IPS DF 4.7 (cell line): ENCODE measurements at regions not wholly inside any gene's neighbourhood (a gene's known extent, or its start where the extent isn't known, plus 50 kb on each side); places are given as distances from the start of the nearest gene placed in this dataset.
"Not testable (repeated sequence)": the region's sequence is repeated elsewhere in the genome, so short reads cannot be mapped to it uniquely, and the experiment has no call there.

ENCODE experiments used
- DNase-seq: peaks from one replicate; pipeline ENCODE4 v3.0.0-alpha.2; 2013; ENCODE audit warnings: low spot score; ENCODE audit errors: extremely low read depth

DNA sequence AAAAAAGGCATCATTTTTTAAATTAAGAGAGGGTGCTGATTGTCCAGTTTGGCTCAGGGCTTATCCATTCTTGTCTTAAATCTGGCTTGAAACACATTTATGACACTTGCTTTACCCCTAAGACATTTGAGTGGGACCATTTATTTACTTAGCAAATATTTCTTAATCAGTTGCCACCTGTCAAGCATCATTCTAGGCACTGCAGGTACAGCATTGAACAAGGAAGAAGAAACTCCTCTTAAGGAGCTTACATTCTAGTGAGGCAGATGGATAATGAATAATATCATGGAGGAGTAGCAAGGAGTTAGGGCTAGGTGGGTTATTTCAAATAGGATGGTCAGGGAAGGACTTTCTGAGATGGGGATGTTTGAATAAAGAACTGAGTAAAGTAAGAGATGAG, 189.8 kb downstream of the UTRN start:
- no peak for DNase-seq

DNA sequence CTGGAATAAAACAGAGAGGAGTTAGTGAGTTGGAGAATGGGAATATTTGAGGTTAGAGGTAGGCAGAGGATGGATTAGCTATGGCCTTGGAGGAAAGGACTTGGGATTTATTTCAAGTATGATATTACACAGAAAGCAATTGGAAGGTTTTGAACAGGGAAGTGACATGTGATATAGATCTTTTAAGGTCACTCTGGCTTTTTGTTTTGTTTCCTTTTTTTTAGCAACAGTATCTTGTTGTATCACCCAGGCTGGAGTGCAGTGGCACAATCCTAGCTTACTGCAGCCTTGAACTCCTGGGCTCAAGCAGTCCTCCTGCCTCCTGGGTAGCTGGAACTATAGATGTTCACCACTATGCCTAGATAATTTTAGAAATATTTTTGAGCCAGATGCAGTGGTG, 190.3 kb downstream of the UTRN start:
- DNase-seq: no peak

DNA sequence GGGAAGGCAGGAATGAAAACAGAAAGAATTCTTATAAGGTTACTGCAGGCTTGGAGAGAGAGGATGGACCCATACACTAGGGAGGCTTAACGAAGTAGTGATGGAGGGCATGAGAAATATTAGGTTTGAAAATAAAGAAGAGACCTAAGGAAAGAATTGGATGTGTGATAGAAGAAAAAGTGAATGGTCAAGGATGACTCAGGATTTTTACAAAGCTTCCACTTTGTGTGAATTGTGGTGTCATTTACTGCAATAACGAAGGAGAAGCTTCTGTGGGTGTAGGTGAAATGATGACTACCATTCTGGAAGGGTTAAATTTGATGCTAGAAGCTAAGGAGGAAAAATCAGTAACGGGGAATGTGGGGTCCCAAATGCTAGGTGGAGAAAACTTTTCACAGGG, 191.2 kb downstream of the UTRN start:
- DNase-seq: no peak

DNA sequence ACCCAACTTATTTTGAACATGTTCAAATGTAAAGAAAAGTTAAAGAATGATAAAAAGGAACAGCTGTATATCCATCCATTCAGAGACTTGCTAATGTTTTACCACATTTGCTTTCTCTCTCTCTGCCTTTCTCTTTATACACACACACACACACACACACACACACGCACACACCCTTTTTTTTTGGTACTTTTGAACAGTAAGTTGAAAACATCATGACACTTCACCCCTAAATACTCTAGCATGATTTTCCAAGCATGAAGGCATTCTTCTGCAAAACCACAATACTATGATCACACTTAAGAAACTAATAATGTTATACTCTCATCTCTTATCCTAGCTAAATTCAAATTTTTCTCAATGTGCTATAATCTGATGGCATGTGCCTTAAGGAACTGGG, 192.3 kb downstream of the UTRN start:
- no peak for DNase-seq

DNA sequence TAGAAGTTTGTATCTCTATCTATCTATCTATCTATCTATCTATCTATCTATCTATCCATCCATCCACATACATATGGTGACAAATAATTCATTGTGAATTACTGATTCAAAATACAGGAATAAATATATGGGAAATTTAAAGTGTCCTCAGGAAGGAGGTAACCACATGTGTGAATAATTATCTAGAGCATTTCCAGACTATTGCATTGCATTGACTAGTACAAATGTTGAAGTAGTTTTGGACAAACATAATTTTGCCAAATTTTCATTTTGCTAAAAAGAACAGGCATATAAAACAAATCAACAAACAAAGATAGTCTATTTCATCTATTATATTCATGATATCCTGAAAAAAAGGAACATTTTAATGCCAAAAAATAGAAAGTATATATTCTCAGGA, 192.7 kb downstream of the UTRN start:
- DNase-seq: no peak

DNA sequence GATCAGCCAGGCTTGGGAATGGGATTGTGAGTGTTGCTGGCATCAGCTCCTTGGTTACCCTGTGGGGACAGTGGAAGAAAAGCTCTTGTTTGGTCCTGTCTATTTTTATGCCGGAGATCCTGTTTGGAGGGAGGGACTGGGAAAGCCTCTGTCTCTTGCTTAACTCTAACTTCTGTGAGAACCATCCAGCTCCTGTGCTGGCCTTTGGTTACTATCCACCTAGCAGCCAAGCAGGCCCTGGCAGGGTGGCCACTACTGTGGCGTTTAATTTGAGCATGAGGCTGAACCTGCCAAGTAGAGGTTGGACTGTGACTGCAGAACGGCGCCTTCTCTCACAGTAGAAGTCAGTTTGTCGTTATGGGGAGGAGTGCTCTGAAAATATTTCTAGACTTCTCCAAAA, 193.3 kb downstream of the UTRN start:
- DNase-seq: no peak

DNA sequence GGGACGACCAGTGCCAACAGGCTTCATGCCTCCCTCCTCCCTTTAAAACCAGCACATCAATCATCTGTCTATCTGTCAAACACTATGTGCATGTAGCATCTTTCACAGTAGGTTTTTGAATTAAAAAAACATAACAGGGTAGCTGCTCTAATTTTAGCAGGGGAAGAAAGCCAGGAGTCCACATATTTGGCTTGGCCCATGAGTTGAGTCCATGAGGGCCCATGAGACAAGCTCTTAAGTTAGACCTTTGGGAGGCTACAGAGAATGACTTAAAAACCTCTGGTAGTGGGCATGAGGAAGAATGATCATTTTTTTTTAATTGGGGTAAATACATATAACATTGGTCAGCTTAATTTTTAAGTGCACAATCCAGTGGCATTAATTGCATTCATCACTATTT, 194.9 kb downstream of the UTRN start:
- no peak for DNase-seq

DNA sequence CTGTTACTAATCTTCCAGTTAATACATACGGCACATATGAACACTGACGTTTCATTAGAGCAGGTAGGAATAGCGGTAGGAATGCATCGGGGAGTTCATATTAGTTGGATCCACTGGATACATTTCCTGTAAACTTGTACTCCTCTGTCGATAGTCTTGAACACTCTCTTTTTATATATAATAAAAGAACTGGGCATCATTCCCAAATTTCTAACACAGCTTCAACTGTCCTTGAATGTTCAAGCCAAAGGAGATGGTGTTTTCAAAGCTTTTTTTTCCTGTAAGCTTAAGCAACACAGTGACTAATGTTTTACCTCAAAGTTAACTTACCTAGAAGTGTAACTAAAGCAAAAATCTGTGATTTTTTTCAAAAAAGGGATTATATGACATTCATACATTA, 195.3 kb downstream of the UTRN start:
- no peak for DNase-seq

DNA sequence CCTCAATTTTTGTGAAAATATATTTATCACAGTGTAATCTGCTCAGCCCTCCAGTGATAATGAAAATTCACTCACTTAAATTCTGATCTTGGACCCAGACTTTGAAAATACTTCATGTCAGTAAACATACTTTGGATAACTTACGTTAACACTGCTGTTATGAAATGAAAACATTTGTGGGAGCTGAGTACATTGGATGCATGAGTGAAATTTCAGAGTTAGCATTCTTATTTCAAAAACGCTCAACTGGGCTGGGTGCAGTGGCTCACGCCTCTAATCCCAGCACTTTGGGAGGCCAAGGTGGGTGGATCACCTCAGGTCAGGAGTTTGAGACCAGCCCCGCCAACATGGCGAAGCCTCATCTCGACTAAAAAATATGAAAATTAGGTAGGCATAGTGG, 196.4 kb downstream of the UTRN start:
- DNase-seq: no peak

DNA sequence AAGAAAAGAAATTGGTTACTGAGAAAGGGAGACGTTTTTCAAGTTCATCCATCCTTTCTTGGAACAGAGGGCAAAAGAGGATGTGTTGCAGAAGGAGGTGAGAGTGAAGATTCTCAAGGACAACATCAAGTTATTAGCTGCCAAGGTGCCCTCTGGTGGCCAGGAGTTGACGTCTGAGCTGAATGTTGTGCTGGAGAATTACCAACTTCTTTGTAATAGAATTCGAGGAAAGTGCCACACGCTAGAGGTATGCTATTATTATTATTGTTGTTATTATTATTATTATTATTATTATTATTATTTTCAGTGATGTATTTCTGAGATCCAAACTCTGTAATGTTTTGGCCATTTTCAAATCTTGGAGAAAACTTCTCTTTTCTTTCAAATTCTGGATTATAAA, 197.0 kb downstream of the UTRN start:
- no peak for DNase-seq

DNA sequence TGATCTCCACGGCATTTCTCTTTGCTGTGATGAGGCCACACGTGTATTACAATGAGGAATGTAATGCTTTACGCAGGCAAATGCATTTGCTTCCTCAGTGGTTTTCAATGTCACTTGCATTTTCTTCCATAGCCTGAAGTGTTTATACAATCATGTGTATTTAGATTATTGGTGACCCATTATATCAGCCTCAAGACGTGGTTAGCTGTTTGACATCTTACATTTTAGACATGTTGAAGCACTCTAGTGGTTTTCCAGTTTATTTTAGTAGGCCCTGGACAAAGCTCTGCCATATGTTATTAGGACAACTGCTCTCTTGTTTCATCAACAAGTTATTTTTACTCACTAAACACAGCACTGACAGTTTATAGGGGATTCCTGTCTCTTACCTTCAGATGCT, 200.4 kb downstream of the UTRN start:
- DNase-seq: no peak

DNA sequence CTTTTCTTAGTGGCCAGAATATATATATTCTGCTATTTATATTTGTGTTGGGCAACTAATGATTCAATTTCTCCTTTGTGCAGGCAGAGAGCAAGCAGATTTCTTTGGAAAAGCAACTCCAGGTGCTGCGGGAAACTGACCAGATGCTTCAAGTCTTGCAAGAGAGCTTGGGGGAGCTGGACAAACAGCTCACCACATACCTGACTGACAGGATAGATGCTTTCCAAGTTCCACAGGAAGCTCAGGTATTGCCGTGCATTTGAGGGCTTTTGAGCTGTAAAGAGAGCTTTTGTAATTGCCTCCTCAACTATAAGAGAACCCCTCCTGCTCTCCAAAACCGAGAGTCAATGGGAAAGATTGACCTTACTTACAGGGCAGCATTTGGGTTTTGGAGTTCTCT, 203.5 kb downstream of the UTRN start:
- DNase-seq: no peak

DNA sequence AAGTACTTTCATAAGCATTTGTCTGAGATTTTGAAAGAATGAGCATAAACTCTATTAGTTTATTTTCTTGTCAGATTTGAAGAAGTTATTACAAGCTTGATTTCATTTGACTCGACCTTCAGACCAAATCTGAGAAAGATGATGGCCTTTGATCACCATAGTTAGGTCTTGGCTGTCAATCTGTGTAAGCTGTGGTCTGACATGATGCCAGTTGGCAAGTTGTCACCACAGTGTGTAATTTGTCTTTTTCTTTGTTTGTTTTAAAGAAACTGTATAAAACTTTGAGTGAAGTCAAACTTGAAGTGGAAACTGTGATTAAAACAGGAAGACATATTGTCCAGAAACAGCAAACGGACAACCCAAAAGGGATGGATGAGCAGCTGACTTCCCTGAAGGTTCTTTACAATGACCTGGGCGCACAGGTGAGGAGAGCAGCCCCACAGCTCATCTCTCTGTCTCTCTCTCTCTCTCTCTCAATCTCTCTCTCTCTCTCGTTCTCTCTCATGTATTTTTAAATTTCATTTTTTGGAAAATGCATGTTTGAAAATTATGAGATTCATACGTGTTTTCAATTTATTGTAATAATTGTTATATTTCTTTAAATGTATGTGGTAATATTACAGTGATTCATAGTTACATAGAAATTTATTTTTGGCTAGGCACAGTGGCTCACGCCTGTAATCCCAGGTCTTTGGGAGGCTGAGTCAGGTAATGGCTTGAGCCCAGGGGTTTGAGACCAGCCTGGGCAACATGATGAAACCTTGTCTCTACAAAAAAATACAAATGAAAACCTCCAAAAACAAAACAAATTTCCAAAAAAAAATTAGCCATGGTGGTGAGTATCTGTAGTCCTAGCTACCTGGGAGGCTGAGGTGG, 208.1 kb downstream of the UTRN start:
- no peak for DNase-seq

DNA sequence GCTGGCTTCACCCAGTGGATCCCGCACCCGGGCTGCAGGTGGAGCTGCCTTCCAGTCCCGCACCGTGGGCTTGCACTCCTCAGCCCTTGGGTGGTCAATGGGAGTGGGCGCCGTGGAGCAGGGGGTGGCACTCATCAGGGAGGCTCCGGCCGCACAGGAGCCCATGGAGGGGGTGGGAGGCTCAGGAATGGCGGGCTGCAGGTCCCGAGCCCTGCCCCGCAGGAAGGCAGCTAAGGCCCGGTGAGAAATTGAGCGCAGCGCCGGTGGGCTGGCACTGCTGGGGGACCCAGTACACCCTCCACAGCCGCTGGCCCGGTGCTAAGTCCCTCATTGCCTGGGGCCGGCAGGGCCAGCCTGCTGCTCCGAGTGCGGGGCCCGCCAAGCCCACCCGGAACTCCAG, 209.9 kb downstream of the UTRN start:
- DNase-seq: not testable (repeated sequence)

DNA sequence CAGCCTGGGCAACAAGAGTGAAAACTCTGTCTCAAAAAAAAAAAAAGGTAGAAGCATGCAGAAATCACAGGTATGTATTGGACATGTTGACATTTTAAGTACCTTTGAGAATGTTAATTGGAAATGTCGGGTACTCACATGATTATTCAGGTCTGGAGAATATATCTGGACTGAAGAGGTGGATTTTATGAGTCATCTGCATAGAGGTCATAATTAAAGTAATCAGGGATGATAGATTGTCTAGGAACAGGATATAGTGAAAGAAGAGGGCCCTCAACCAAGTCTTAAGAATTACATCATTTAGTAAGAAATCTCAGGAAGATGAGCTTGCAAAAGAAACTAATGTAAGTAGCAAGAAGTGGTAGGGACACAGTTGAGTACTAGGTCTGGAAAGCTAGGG, 212.5 kb downstream of the UTRN start:
- DNase-seq: no peak

DNA sequence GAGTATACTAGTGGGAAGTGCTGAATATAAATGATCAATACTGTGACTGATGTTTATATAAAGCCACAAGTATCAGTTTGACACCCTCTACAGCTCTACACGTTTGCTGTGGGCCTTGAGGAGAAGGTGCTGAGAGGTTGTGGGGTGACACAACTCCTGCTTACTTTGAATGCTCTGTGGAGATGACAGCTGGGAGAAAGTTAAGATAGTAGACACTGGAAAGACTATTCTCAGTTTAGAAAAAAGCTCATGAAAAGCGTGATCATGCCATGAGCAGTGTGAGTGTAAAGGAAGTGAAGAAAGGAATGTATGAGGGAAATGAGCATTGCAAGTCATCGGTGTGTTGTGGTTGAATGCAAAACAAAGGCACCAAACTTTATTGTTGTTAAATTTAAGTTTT, 215.8 kb downstream of the UTRN start:
- DNase-seq: no peak

DNA sequence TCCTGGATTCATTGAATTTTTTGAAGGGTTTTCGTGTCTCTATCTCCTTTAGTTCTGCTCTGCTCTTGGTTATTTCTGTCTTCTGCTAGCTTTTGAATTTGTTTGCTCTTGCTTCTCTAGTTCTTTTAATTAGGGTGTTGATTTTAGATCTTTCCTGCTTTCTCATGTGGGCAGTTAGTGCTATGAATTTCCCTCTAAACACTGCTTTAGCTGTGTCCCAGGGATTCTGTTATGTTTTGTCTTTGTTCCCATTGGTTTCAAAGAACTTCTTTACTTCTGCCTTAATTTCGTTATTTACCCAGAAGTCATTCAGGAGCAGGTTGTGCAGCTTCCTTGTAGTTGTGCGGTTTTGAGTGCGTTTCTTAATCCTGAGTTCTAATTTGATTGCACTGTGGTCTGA, 220.1 kb downstream of the UTRN start:
- not testable (repeated sequence) for DNase-seq

DNA sequence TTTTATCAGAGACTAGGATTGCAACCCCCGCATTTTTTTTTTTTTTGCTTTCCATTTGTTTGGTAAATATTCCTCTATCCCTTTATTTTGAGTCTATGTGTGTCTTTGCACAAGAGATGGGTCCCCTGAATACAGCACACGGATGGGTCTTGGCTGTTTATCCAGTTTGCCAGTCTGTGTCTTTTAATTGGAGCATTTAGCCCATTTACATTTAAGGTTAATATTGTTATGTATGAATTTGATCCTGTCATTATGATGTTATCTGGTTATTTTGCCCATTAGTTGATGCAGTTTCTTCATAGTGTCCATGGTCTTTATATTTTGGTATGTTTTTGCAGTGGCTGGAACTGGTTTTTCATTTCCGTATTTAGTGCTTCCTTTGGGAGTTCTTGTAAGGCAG, 220.9 kb downstream of the UTRN start:
- not testable (repeated sequence) for DNase-seq

DNA sequence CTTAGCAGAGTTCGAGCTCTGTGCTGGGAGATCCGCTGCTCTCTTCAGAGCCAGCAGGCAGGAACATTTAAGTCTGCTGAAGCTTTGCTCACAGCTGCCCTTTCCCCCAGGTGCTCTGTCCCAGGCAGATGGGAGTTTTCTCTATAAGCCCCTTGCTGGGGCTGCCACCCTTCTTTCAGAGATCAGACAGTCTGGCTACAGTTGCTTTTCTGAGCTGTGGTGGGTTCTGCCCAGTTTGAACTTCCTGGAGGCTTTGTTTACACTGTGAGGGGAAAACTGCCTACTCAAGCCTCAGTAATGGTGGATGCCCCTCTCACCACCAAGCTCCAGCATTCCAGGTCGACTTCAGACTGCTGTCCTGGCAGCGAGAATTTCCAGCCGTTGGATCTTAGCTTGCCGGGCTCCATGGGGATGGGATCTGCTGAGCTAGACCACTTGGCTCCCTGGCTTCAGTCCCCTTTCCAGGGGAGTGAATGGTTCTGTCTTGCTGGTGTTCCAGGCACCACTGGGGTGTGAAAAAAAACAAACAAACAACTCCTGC, 222.7 kb downstream of the UTRN start:
- not testable (repeated sequence) for DNase-seq

DNA sequence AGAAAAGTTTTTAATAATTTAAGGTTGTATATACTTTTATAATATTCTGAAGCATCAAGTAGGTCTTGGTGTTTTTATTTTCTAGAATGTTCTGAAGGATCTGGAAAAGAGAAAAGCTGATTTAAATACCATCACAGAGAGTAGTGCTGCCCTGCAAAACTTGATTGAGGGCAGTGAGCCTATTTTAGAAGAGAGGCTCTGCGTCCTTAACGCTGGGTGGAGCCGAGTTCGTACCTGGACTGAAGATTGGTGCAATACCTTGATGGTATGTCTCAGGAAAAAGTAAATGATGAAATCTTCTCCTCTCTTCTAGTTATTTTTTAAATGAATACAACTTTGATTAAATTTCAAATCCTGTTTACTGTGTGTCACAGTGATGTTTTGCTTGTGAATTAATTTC, 225.7 kb downstream of the UTRN start:
- DNase-seq: no peak

DNA sequence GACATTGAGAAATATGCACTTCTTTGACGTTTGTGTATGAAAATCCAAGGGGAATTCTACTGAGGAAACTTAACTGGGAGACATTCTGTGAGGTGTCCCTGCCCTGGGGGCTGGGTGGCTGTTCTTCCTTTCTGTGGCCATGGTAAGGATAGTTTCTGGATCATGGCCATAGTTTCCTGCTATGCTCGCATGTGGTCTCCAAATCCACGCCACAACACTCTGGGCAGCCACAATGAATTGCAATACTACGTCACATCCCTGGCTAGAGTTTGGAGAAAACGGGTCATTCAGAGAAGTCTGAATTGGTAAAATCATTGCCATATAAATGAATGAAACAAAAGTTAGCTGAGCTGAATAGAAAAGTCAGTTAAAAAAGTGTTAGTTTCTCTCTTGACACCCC, 230.6 kb downstream of the UTRN start:
- DNase-seq: no peak

DNA sequence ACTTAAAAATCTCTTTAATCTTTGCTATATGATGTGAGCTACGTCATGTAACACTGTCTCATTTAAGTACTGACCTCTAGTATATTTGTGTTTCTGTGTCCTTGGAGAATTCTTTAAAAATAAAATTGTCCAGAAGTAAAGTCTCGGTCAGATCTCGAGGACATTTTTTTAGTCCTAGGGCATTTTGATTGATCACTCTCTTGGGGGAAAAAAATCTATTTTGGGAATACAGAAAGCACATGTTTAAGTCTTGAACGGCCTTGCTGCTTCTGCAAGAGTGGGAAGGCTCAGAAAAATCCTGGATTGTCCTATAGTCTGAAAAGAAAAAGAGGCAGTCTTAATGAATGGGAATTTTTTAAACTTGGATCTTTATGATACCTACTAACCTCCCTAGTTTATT, 234.3 kb downstream of the UTRN start:
- no peak for DNase-seq

DNA sequence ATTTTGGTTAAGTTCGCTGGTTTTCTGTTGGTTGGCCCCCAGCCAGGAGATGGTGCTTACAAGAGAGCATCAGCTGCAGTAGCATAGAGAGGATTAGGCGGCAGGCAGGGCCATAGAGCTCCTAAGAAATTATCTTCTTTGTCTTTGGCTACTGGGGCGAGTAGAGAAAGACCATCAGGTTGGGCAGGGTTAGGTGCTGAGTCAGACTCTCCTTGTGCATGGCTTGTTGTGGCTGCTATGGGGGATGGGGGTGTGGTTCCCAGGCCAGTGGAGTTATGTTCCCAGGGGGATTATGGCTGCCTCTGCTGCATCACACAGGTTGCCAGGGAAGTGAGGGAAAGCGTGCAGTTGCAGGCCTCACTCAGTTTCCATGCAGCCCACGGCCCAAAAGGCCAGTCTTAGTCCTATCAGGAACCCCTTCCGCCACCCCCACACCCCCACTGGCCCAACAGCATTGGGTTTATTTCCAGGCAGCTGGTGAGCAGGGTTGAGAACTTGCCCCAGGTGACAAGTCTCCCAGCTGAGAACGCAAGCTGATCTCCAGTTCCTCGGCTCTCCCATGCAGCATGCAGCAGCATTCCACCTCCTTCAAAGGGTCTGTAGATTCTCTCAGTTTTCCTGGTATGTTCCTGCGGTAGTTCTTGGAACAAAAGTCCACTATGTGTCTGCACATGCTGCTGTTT, 243.7 kb downstream of the UTRN start:
- no peak for DNase-seq
